Tibial nerve (tissue), 4 donors: ENCODE measurements at regions not wholly inside any gene's neighbourhood (a gene's known extent, or its start where the extent isn't known, plus 50 kb on each side); places are given as distances from the start of the nearest gene placed in this dataset.

Source experiments
- DNase-seq, 2 donors: peaks; one replicate each; pipeline ENCODE4 v3.0.0-alpha.2; 2019; ENCODE audit warnings: low spot score in 2 of 2
- H3K27ac ChIP-seq, 4 donors: fragments of 200-600 bp; sonication (generic) in 3 of 4; one replicate each; pipeline ENCODE4 v1.5.1; 2017 to 2019; ENCODE audit warnings: mild to moderate bottlenecking in 1 of 4
- H3K27me3 ChIP-seq, 2 donors: fragments of 200-600 bp; sonication (generic) in 1 of 2; one replicate each; pipeline versions ENCODE4 v1.5.1 to v1.6.0; 2017 to 2019
- H3K36me3 ChIP-seq, 3 donors: fragments of 200-600 bp; sonication (generic); one replicate each; pipeline ENCODE4 v1.5.1; 2018 to 2019
- H3K4me1 ChIP-seq, 4 donors: fragments of 200-600 bp; sonication (generic) in 3 of 4; one replicate each; pipeline ENCODE4 v1.5.1; 2017 to 2019
- H3K4me3 ChIP-seq, 4 donors: fragments of 200-600 bp; sonication (generic) in 3 of 4; one replicate each; pipeline ENCODE4 v1.5.1; 2017 to 2019; ENCODE audit warnings: mild to moderate bottlenecking in 1 of 4, moderate library complexity in 1 of 4
- H3K9me3 ChIP-seq, 4 donors: fragments of 200-600 bp; sonication (generic) in 3 of 4; one replicate each; pipeline ENCODE4 v1.5.1; 2017 to 2019
- CTCF ChIP-seq, 5 experiments: fragments of 200-600 bp in 3 of 5; fragments of 450-650 bp in 2 of 5; sonication (generic) in 3 of 5; IDR thresholded peaks; one replicate each; pipeline ENCODE4 v1.5.1; 2016 to 2019; ENCODE audit warnings: antibody characterized with exemption in 5 of 5, mild to moderate bottlenecking in 3 of 5, moderate library complexity in 2 of 5
- EP300 ChIP-seq, 2 donors: sonication (generic); formaldehyde crosslinking; IDR thresholded peaks; one replicate each; pipeline ENCODE4 v1.6.1; 2017; ENCODE audit warnings: antibody characterized with exemption in 2 of 2, mild to moderate bottlenecking in 1 of 2
- POLR2A ChIP-seq, 2 donors: fragments of 450-650 bp; IDR thresholded peaks; one replicate each; pipeline ENCODE4 v1.6.1; 2017; ENCODE audit warnings: antibody characterized with exemption in 2 of 2, mild to moderate bottlenecking in 2 of 2, moderate library complexity in 2 of 2
- WGBS, 2 donors: methylation state at CpG; one replicate each; pipeline ENCODE4 v1.1.5; 2018; 5-methylcytosine and 5-hydroxymethylcytosine counted together

- Histone ChIP-seq H3K9me3 (no peaks in the 10 kb centered on the region), H3K36me3 (no peaks in the 10 kb centered on the region), H3K4me1 (peaks cover 0 to 3% (median 0%) of the 10 kb centered on the region in 4 donors), H3K4me3 (no peak overlapping the region), H3K27ac (no peak overlapping the region), H3K27me3 (no peaks in the 10 kb centered on the region)
- no peak for TF ChIP-seq EP300 (IDR thresholded peaks at IDR 0.05)
- TF ChIP-seq POLR2A (IDR thresholded peaks at IDR 0.05): no peak
- no peak for TF ChIP-seq CTCF (IDR thresholded peaks at IDR 0.05)
- no peak for DNase-seq
- WGBS, 2 donors: 70 to 85% methylated on average over 3 of the region's 3 CpGs
Measured at GRCh38 chr11:109040303-109040702, 375.4 kb downstream of the DDX10 start.

- TF ChIP-seq CTCF (IDR thresholded peaks at IDR 0.05) (no peak), EP300 (IDR thresholded peaks at IDR 0.05) (no peak), POLR2A (IDR thresholded peaks at IDR 0.05) (no peak)
- H3K9me3 ChIP-seq: no peaks in the 10 kb centered on the region
- no peak overlapping the region for H3K4me3 ChIP-seq
- DNase-seq: no peak
- H3K27ac ChIP-seq: no peak overlapping the region
- peaks cover 0 to 3% (median 0%) of the 10 kb centered on the region in 4 donors for H3K4me1 ChIP-seq
- 86 to 87% methylated on average over 3 of the region's 3 CpGs for WGBS, 2 donors
- no peaks in the 10 kb centered on the region for H3K27me3 ChIP-seq
- H3K36me3 ChIP-seq: no peaks in the 10 kb centered on the region
Measured at GRCh38 chr11:109041876-109042275, 377.0 kb downstream of the DDX10 start.

GRCh38 chr11:109043315-109043714 lies 378.4 kb downstream of the DDX10 start:
- TF ChIP-seq POLR2A (IDR thresholded peaks at IDR 0.05): no peak
- TF ChIP-seq CTCF (IDR thresholded peaks at IDR 0.05): no peak
- TF ChIP-seq EP300 (IDR thresholded peaks at IDR 0.05): no peak
- no peak for DNase-seq
- H3K27me3 ChIP-seq: no peaks in the 10 kb centered on the region

GRCh38 chr11:109046284-109046992 lies 375.6 kb upstream of the C11orf87 start:
- Histone ChIP-seq H3K4me1 (no peaks in the 10 kb centered on the region), H3K36me3 (no peaks in the 10 kb centered on the region), H3K4me3 (no peak overlapping the region), H3K27me3 (no peaks in the 10 kb centered on the region), H3K9me3 (no peaks in the 10 kb centered on the region), H3K27ac (no peak overlapping the region)
- TF ChIP-seq POLR2A (IDR thresholded peaks at IDR 0.05) (no peak), EP300 (IDR thresholded peaks at IDR 0.05) (no peak), CTCF (IDR thresholded peaks at IDR 0.05) (no peak)
- no peak for DNase-seq
- 83 to 85% methylated on average over 11 of the region's 11 CpGs for WGBS, 2 donors

More at GRCh38 chr11:109043315-109043714, 378.4 kb downstream of the DDX10 start:
- Histone ChIP-seq H3K4me1 (peaks cover 0 to under 1% (median 0%) of the 10 kb centered on the region in 4 donors), H3K27ac (no peak overlapping the region), H3K36me3 (no peaks in the 10 kb centered on the region), H3K4me3 (no peak overlapping the region), H3K9me3 (no peaks in the 10 kb centered on the region)
- 67% methylated on average over 3 of the region's 3 CpGs for WGBS, 2 donors

- H3K27ac ChIP-seq: no peak overlapping the region
Measured at GRCh38 chr11:109048098-109048497, 373.9 kb upstream of the C11orf87 start.

More at GRCh38 chr11:109048098-109048497, 373.9 kb upstream of the C11orf87 start:
- DNase-seq: no peak
- Histone ChIP-seq H3K27me3 (no peaks in the 10 kb centered on the region), H3K4me1 (no peaks in the 10 kb centered on the region), H3K4me3 (no peak overlapping the region), H3K36me3 (no peaks in the 10 kb centered on the region), H3K9me3 (no peaks in the 10 kb centered on the region)
- no peak for TF ChIP-seq POLR2A (IDR thresholded peaks at IDR 0.05)
- no peak for TF ChIP-seq EP300 (IDR thresholded peaks at IDR 0.05)
- TF ChIP-seq CTCF (IDR thresholded peaks at IDR 0.05): no peak
